SK-N-DZ (cell line): ENCODE measurements at regions not wholly inside any gene's neighbourhood (a gene's known extent, or its start where the extent isn't known, plus 50 kb on each side); places are given as distances from the start of the nearest gene placed in this dataset.

Source experiments
- DNase-seq: peaks from one replicate; pipeline ENCODE4 v3.0.0-alpha.2; 2015; ENCODE audit warnings: low spot score

- DNase-seq: no peak
Observed at GRCh38 chr19:29396925-29397324, 128.9 kb upstream of the VSTM2B start.

GRCh38 chr19:29397748-29398147 is 128.0 kb upstream of the VSTM2B start:
- DNase-seq: no peak

GRCh38 chr19:29399804-29400203 is 126.0 kb upstream of the VSTM2B start:
- DNase-seq: no peak

- DNase-seq: no peak
Observed at GRCh38 chr19:29400917-29401711, 124.7 kb upstream of the VSTM2B start.

GRCh38 chr19:29401712-29402421 is 123.9 kb upstream of the VSTM2B start:
- DNase-seq: no peak

GRCh38 chr19:29402563-29402962 is 123.2 kb upstream of the VSTM2B start:
- no peak for DNase-seq

- no peak for DNase-seq
Observed at GRCh38 chr19:29404015-29404414, 121.8 kb upstream of the VSTM2B start.

- peak; percentile 77 for DNase-seq
Observed at GRCh38 chr19:29404951-29405727, 120.7 kb upstream of the VSTM2B start.

- DNase-seq: no peak
Observed at GRCh38 chr19:29405728-29405995, 120.1 kb upstream of the VSTM2B start.

- DNase-seq: no peak
Observed at GRCh38 chr19:29409076-29409862, 116.5 kb upstream of the VSTM2B start.

GRCh38 chr19:29410601-29411000 is 115.2 kb upstream of the VSTM2B start:
- no peak for DNase-seq

- DNase-seq: no peak
Observed at GRCh38 chr19:29411113-29411581, 114.6 kb upstream of the VSTM2B start.

GRCh38 chr19:29413435-29413834 is 112.4 kb upstream of the VSTM2B start:
- DNase-seq: no peak

GRCh38 chr19:29415507-29415906 is 110.3 kb upstream of the VSTM2B start:
- no peak for DNase-seq

GRCh38 chr19:29417048-29417447 is 108.7 kb upstream of the VSTM2B start:
- DNase-seq: no peak

- DNase-seq: peak; percentile 57
Observed at GRCh38 chr19:29418201-29418600, 107.6 kb upstream of the VSTM2B start.

GRCh38 chr19:29420065-29420464 is 105.7 kb upstream of the VSTM2B start:
- DNase-seq: no peak

GRCh38 chr19:29420482-29421195 is 105.2 kb upstream of the VSTM2B start:
- DNase-seq: no peak

GRCh38 chr19:29421196-29421545 is 104.6 kb upstream of the VSTM2B start:
- no peak for DNase-seq

- DNase-seq: no peak
Observed at GRCh38 chr19:29422047-29422446, 103.7 kb upstream of the VSTM2B start.

GRCh38 chr19:29422486-29423085 is 103.2 kb upstream of the VSTM2B start:
- no peak for DNase-seq
